NCI-H2029 (cell line): ENCODE measurements at regions not wholly inside any gene's neighbourhood (a gene's known extent, or its start where the extent isn't known, plus 50 kb on each side); places are given as distances from the start of the nearest gene placed in this dataset.
"Not testable (repeated sequence)": the region's sequence is repeated elsewhere in the genome, so short reads cannot be mapped to it uniquely, and the experiment has no call there.

ENCODE experiments used
- DNase-seq: peaks from one replicate; lab custom pipeline; 2025; lab: John Stamatoyannopoulos, UW

- DNase-seq, result no peak
These were observed 102.0 kb downstream of the HNMT start for GRCh38 chr2:138066139-138066806.

GRCh38 chr2:138066841-138067240 lies 102.6 kb downstream of the HNMT start:
- no peak for DNase-seq

DNA sequence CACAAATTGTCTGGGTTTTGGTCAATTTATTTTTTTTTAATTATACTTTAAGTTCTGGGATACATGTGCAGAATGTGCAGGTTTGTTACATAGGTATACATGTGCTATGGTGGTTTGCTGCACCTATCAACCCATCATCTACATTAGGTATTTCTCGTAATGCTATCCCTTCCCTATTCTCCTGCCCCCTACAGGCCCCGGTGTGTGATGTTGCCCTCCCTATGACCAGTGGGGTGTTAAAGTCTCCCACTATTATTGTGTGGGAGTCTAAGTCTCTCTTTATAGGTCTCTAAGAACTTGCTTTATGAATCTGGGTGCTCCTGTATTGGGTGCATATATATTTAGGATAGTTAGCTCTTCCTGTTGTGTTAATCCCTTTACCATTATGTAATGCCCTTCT lies 104.4 kb downstream of the HNMT start:
- not testable (repeated sequence) for DNase-seq

DNA sequence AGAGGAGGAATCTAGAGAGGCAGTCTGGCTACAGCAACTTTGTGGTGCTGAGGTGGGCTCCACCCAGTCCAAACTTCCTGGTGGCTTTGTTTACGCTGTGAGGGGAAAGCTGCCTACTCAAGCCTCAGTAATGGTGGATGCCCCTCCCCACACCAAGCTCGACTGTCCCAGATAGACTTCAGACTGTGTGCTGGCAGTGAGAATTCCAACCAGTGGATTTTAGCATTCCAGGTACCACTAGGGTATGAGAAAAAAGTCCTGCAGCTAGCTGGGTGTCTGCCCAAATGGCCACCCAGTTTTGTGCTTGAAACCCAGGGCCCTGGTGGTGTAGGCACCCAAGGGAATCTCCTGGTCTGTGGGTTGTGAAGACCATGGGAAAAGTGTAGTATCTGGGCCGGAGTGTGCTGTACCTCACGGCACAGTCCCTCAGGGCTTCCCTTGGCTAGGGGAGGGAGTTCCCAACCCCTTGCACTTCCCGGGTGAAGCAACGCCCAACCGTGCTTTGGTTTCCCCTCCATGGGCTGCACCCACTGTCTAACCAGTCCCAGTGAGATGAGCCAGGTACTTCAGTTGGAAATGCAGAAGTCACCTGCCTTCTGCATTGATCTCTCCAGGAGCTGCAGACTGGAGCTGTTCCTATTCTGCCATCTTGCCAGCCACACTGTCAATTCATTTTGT lies 106.9 kb downstream of the HNMT start:
- peak; percentile 66 for DNase-seq

DNA sequence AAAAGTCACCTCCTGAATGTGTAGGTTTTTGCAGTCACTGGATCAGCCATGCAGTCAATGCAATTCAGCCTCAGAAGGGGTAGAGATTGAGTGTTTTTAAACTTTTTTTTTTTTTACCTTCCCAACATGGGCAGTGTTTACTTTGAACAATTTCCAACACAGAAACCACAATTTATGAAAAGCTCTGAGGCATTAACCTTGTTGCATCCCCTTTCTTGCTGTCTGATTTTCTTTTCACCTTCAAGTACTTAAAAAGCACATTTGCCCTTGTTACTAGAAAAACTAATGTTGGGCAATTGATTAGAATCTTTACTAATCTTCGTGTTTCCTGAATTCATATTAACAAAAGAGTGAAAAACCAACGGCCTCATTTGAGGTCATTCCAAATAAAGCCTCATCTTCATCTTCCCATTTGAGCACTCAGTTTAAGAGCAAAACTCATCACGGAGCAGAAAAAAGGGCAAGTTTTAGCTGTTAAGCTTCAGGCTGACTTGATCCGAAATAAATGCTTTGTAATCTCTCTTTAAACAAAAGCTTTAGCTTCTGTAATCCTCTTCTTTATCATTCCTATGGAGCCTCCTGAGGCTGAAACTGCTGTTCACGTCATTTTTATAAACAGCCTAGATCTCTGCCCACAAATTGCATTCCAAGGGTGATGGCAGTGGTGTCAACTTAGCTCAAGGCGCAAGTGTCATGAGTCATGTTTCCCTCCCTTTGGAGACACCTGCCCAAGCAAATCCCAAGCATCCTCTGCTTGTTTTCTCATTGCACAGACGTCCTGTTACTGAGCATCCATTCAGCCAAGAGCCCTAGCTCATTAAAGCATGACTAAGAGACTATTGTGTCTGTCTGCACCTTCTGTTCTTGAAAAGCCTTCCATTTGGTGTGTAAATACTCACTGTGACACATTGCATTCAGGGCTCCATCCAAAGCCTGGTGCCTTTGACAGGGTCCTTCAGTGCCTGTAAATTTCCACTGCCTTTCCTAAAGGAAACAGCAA lies 107.7 kb downstream of the HNMT start:
- peak; percentile 94 for DNase-seq

GRCh38 chr2:138078153-138078552 lies 113.9 kb downstream of the HNMT start:
- no peak for DNase-seq

DNA sequence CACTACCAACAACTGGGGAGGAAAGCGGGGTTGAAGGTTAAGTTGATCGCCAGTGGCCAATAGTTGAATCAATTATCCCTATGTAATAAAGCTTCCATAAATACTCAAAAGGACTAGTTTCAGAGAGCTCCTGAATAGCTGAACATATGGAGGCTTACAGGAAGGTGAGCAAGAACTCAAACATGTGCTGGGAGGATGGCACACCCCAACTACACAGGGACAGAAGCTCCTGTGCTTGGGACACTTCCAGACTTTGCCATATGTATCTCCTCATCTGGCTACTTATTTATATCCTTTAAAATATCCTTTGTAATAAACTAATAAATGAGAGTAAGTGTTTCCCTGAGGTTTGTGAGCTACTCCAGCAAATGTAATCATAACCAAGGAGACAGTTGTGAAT lies 115.7 kb downstream of the HNMT start:
- no peak for DNase-seq

GRCh38 chr2:138081225-138082073 lies 117.2 kb downstream of the HNMT start:
- no peak for DNase-seq

DNA sequence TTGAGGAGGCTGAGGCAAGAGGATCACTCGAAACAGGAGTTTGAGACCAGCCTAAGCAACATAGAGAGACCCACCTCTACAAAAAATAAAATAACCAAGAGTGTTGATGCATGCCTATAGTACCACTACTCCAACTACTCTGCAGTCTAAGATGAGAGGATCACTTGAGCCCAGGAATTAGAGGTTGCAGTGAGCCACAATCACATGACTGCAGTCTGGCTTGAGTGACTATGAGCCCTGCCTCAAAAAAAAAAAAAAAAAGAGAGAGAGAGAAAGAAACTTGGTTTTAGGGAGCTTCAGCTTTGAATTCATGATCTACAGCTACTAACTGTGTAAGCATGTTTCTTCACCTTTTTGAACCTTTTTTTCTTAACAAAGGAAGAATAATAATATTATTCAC lies 119.9 kb downstream of the HNMT start:
- DNase-seq, result no peak

GRCh38 chr2:138085441-138085840 lies 121.2 kb downstream of the HNMT start:
- not testable (repeated sequence) for DNase-seq

- DNase-seq, result no peak
These were observed 122.3 kb downstream of the HNMT start for GRCh38 chr2:138086576-138086975.

- peak; percentile 18 for DNase-seq
These were observed 123.7 kb downstream of the HNMT start for GRCh38 chr2:138087751-138088593.

GRCh38 chr2:138090330-138090729 lies 126.1 kb downstream of the HNMT start:
- peak; percentile 49 for DNase-seq

- DNase-seq, result no peak
These were observed 129.2 kb downstream of the HNMT start for GRCh38 chr2:138093455-138093854.

DNA sequence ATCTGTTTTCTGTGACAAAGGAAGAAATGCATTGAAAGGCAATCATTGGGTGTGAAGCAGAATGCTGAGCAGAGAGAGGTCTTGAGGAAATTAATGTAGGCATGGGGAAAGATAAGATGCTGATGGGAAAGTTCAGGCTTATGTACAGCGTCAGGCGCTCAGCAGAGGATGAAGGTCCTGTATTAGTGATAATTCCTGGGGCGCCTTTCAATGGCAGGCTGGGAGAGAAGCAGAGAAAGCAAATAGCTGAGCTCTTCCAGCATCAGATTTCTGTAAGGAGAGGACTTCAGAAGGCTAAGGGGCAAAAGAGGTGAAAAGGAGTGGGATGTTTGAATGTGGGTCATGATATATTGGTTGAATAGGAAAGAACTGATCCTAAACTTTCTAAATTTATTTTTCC lies 129.8 kb downstream of the HNMT start:
- no peak for DNase-seq

GRCh38 chr2:138095336-138095735 lies 131.1 kb downstream of the HNMT start:
- DNase-seq, result no peak

GRCh38 chr2:138099288-138099687 lies 135.0 kb downstream of the HNMT start:
- not testable (repeated sequence) for DNase-seq

DNA sequence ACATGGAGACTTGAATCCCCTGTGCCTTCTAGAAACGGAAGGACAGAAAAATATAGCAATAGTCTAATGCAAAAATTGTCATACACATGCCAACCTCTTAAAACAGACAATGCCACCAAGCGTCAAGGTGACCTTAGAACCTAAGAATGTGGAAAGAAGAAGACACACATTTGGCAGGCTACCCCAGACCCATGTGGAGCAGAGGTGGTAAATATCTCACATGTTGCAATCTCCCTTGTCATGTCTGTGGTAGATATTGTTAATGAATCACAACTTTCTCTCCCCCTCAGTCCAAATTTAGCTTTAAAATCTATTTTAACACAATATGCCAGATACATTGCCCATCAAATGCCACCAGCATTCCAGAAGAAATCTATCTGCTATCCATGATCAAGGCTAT lies 137.4 kb downstream of the HNMT start:
- DNase-seq, result no peak

DNA sequence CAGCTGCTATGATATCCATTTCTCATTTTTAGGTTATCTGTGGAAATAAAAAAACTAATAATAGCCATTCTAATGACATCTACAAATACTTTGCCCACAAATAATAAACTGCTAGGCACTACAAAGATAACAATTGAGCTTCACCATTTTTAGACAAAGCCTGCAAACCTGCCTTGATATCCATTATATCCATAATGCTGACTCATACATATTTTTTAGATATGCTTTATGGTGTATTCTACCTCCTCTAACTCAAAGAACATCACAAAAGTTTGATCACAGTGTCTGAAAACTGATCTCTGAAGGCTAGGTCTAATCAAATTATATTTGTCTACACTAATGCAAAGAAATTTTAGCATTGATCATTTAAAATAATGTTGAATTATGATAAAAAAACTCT lies 138.4 kb downstream of the HNMT start:
- DNase-seq, result no peak

GRCh38 chr2:138103156-138103555 lies 138.9 kb downstream of the HNMT start:
- DNase-seq, result no peak

GRCh38 chr2:138104071-138104470 lies 139.8 kb downstream of the HNMT start:
- DNase-seq, result no peak
